CD14-positive monocyte (primary cell): ENCODE measurements at regions not wholly inside any gene's neighbourhood (a gene's known extent, or its start where the extent isn't known, plus 50 kb on each side); places are given as distances from the start of the nearest gene placed in this dataset.
"Not testable (repeated sequence)": the region's sequence is repeated elsewhere in the genome, so short reads cannot be mapped to it uniquely, and the experiment has no call there.

Experiments
- DNase-seq, 3 donors: peaks; one replicate each; pipeline ENCODE4 v3.0.0-alpha.2; 2011 to 2022
- H2AFZ ChIP-seq: 2 replicates; pipeline ENCODE4 v1.6.0; 2012; ENCODE audit warnings: mild to moderate bottlenecking, low read depth, low read length, inconsistent platforms; ENCODE audit not compliant: insufficient read depth, poor library complexity, severe bottlenecking
- H3K27ac ChIP-seq, 2 donors: 1 replicate in 1 of 2; 2 replicates in 1 of 2; pipeline ENCODE4 v1.5.1; 2012 to 2013; ENCODE audit warnings: low read length in 2 of 2, control low read depth in 1 of 2, inconsistent platforms in 1 of 2, low read depth in 1 of 2, mild to moderate bottlenecking in 1 of 2
- H3K27me3 ChIP-seq, 2 donors: one replicate each; pipeline versions ENCODE4 v1.6.0 to v1.6.1; 2011 to 2013; ENCODE audit warnings: low read length in 2 of 2; ENCODE audit not compliant: control insufficient read depth in 2 of 2, insufficient read depth in 2 of 2
- H3K36me3 ChIP-seq, 2 donors: replicated peaks in 1 of 2; 1 replicate in 1 of 2; 2 replicates in 1 of 2; pipeline versions ENCODE4 v1.5.1 to v1.6.1; 2012 to 2013; ENCODE audit warnings: low read length in 2 of 2, control low read depth in 1 of 2, inconsistent platforms in 1 of 2, mild to moderate bottlenecking in 1 of 2; ENCODE audit not compliant: insufficient read depth in 2 of 2, control insufficient read depth in 1 of 2
- H3K4me1 ChIP-seq, 2 donors: 1 replicate in 1 of 2; 2 replicates in 1 of 2; pipeline versions ENCODE4 v1.5.1 to v1.6.1; 2012 to 2013; ENCODE audit warnings: low read length in 2 of 2, control low read depth in 1 of 2, inconsistent platforms in 1 of 2, mild to moderate bottlenecking in 1 of 2, moderate library complexity in 1 of 2; ENCODE audit not compliant: insufficient read depth in 2 of 2, control insufficient read depth in 1 of 2
- H3K4me2 ChIP-seq: replicated peaks from 2 replicates; pipeline ENCODE3; 2012; ENCODE audit warnings: low read length, moderate library complexity, mild to moderate bottlenecking; ENCODE audit not compliant: poor library complexity, severe bottlenecking; ENCODE audit errors: extremely low read depth
- H3K4me3 ChIP-seq, 3 experiments: fragments of 200-600 bp in 1 of 3; sonication (generic) in 1 of 3; replicated peaks in 1 of 3; 1 replicate in 2 of 3; 2 replicates in 1 of 3; pipeline ENCODE4 v1.5.1; 2011 to 2013; ENCODE audit warnings: low read length in 3 of 3, mild to moderate bottlenecking in 3 of 3, control low read depth in 2 of 3, low read depth in 2 of 3, inconsistent platforms in 1 of 3, moderate library complexity in 1 of 3
- H3K79me2 ChIP-seq: 2 replicates; pipeline ENCODE4 v1.6.0; 2012; ENCODE audit warnings: mild to moderate bottlenecking, control low read depth, inconsistent platforms, low read length, moderate library complexity; ENCODE audit not compliant: insufficient read depth
- H3K9ac ChIP-seq: 2 replicates; pipeline ENCODE4 v1.6.0; 2017; ENCODE audit warnings: low read length, mild to moderate bottlenecking; ENCODE audit not compliant: insufficient read depth, poor library complexity, severe bottlenecking
- H3K9me3 ChIP-seq, 2 donors: replicated peaks in 1 of 2; 1 replicate in 1 of 2; 2 replicates in 1 of 2; pipeline versions ENCODE4 v1.5.1 to v1.6.1; 2012 to 2013; ENCODE audit warnings: low read length in 2 of 2, control low read depth in 1 of 2; ENCODE audit not compliant: control insufficient read depth in 1 of 2, insufficient read depth in 1 of 2
- H4K20me1 ChIP-seq: 2 replicates; pipeline ENCODE4 v1.6.0; 2012; ENCODE audit warnings: mild to moderate bottlenecking, low read length, control low read depth, moderate library complexity; ENCODE audit not compliant: insufficient read depth
- H3K27ac Mint-ChIP-seq, 7 donors: one replicate each; pipeline ENCODE4 v1.8.0; 2020; ENCODE audit warnings: mild to moderate bottlenecking in 7 of 7, mixed read lengths in 7 of 7, moderate library complexity in 6 of 7, inconsistent platforms in 2 of 7
- H3K27me3 Mint-ChIP-seq, 3 donors: one replicate each; pipeline ENCODE4 v1.8.0; 2021 to 2022; ENCODE audit warnings: low read depth in 3 of 3, mild to moderate bottlenecking in 3 of 3, mixed read lengths in 3 of 3, moderate library complexity in 3 of 3, inconsistent platforms in 1 of 3
- H3K36me3 Mint-ChIP-seq, 2 donors: one replicate each; pipeline ENCODE4 v1.8.0; 2020; ENCODE audit warnings: mixed read lengths in 2 of 2, inconsistent platforms in 1 of 2, mild to moderate bottlenecking in 1 of 2
- H3K4me1 Mint-ChIP-seq: one replicate; pipeline ENCODE4 v1.8.0; 2020; ENCODE audit warnings: mild to moderate bottlenecking, mixed read lengths
- H3K4me3 Mint-ChIP-seq, 2 donors: one replicate each; pipeline ENCODE4 v1.8.0; 2020; ENCODE audit warnings: mild to moderate bottlenecking in 2 of 2, mixed read lengths in 2 of 2, moderate library complexity in 1 of 2
- H3K9me3 Mint-ChIP-seq, 7 donors: one replicate each; pipeline ENCODE4 v1.8.0; 2020 to 2022; ENCODE audit warnings: mixed read lengths in 7 of 7, mild to moderate bottlenecking in 6 of 7, moderate library complexity in 6 of 7, inconsistent platforms in 2 of 7
- CTCF ChIP-seq: fragments of 200-600 bp; IDR thresholded peaks from one replicate; pipeline ENCODE4 v1.8.0; 2022; ENCODE audit warnings: antibody characterized with exemption, mild to moderate bottlenecking
- WGBS: methylation state at CpG from one replicate; pipeline ENCODE4 v1.1.5; 2013; ENCODE audit warnings: missing lambda C conversion rate; ENCODE audit not compliant: insufficient coverage; 5-methylcytosine and 5-hydroxymethylcytosine counted together
- intact Hi-C, 2 donors: fragments of 100-400 bp; cut with micrococcal nuclease; formaldehyde crosslinking; loops; one replicate each; pipeline versions ENCODE4 v1.15.0 to v1.15.1; 2023

- no peak overlapping the region for H3K4me3 ChIP-seq
- peaks cover 0 to 6% of the 10 kb centered on the region in 2 donors for H3K9me3 ChIP-seq
- H3K27ac ChIP-seq, result no peak overlapping the region
- H3K27me3 ChIP-seq, result no peaks in the 10 kb centered on the region
- H4K20me1 ChIP-seq, result no peaks in the 10 kb centered on the region
- H3K79me2 ChIP-seq, result no peaks in the 10 kb centered on the region
- no peak overlapping the region for H3K4me2 ChIP-seq
- Mint-ChIP-seq H3K27ac (no peak overlapping the region), H3K4me3 (no peak overlapping the region), H3K36me3 (no peaks in the 10 kb centered on the region), H3K9me3 (peaks cover 2 to 13% (median 7%) of the 10 kb centered on the region in 7 donors), H3K27me3 (peaks cover 1 to 9% (median 2%) of the 10 kb centered on the region in 3 donors), H3K4me1 (no peaks in the 10 kb centered on the region)
- no peak for DNase-seq
- H3K4me1 ChIP-seq, result no peaks in the 10 kb centered on the region
- H3K36me3 ChIP-seq, result no peaks in the 10 kb centered on the region
- no peak overlapping the region for H2AFZ ChIP-seq
- intact Hi-C loops, result no loop called here
- WGBS, result no CpG with 5 or more reads among the region's 1 CpG
- no peak overlapping the region for H3K9ac ChIP-seq
- no peak for TF ChIP-seq CTCF
These were observed 288.7 kb upstream of the AUTS2 start for GRCh38 chr7:69309601-69310000.

DNA sequence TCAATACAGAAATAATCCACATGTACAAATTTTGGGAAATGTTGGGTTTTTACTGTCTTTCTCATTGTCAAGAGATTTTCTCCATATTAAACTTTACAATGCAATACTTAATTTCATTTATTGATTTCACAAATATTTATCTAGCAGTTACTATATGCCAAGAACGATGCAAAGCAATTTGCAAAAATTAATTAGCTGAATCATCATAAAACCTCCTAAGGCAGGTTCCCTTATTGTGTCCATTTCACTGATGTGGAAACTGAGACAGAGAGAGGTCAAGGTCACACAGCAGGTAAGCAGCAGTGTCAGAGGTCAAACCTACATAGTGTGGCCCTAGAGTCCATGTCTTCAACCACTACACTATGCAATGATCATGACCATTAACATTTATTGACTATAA is 286.8 kb upstream of the AUTS2 start:
- no peak overlapping the region for H3K27ac Mint-ChIP-seq

DNA sequence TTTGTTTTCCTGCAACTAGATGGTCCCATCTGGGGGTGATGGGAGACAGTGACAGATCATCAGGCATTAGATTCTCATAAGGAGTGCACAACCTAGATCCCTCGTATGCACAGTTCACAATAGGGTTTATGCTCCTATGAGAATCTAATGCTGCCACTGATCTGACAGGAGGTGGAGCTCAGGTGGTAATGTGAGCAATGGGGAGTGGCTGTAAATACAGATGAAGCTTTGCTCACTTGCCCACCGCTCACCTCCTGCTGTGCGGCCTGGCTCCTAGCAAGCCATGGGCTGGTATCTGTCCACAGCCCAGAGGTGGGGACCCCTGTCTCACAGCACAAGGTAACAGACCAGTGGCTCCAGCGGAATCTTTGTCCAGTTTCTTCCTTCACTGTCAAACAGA is 284.4 kb upstream of the AUTS2 start:
- H3K4me2 ChIP-seq, H3K9me3 ChIP-seq, H3K9ac ChIP-seq, DNase-seq, H3K36me3 ChIP-seq, intact Hi-C loops, H3K27ac ChIP-seq, H3K36me3 Mint-ChIP-seq, H2AFZ ChIP-seq, H3K27me3 ChIP-seq, H4K20me1 ChIP-seq, H3K79me2 ChIP-seq, H3K4me3 Mint-ChIP-seq, H3K4me1 ChIP-seq, H3K27ac Mint-ChIP-seq, H3K27me3 Mint-ChIP-seq, H3K4me3 ChIP-seq, H3K4me1 Mint-ChIP-seq: not testable (repeated sequence)
- peaks cover 0 to 11% (median 5%) of the 10 kb centered on the region in 7 donors for H3K9me3 Mint-ChIP-seq
- 94% methylated on average over 3 of the region's 4 CpGs for WGBS

More for the DNA sequence above, 286.8 kb upstream of the AUTS2 start:
- DNase-seq, result no peak
- no peak overlapping the region for H3K4me3 Mint-ChIP-seq
- Histone ChIP-seq H3K4me1 (no peaks in the 10 kb centered on the region), H3K27me3 (no peaks in the 10 kb centered on the region), H3K4me2 (no peak overlapping the region), H3K9me3 (peaks cover 0 to 2% of the 10 kb centered on the region in 2 donors), H3K4me3 (no peak overlapping the region), H3K36me3 (no peaks in the 10 kb centered on the region), H3K27ac (no peak overlapping the region), H3K79me2 (no peaks in the 10 kb centered on the region), H3K9ac (no peak overlapping the region), H2AFZ (no peak overlapping the region), H4K20me1 (no peaks in the 10 kb centered on the region)
- no peak for TF ChIP-seq CTCF
- peaks cover 0 to 7% (median 4%) of the 10 kb centered on the region in 3 donors for H3K27me3 Mint-ChIP-seq
- no peaks in the 10 kb centered on the region for H3K4me1 Mint-ChIP-seq
- peaks cover 0 to 8% (median 3%) of the 10 kb centered on the region in 7 donors for H3K9me3 Mint-ChIP-seq
- intact Hi-C loops, result no loop called here
- no peaks in the 10 kb centered on the region for H3K36me3 Mint-ChIP-seq
- no CpG with 5 or more reads among the region's 1 CpG for WGBS
